Loucy (cell line): ENCODE measurements at regions not wholly inside any gene's neighbourhood (a gene's known extent, or its start where the extent isn't known, plus 50 kb on each side); places are given as distances from the start of the nearest gene placed in this dataset.

Experiments
- H2AFZ ChIP-seq: fragments of 200-600 bp; sonication (generic); 2 replicates; pipeline ENCODE4 v1.6.0; 2016; ENCODE audit warnings: antibody characterized with exemption, mild to moderate bottlenecking, low read length, moderate library complexity
- H3F3A ChIP-seq: fragments of 200-600 bp; 2 replicates; pipeline ENCODE4 v1.6.0; 2016; ENCODE audit warnings: antibody characterized with exemption, low read depth, mild to moderate bottlenecking
- H3K27me3 ChIP-seq: fragments of 200-600 bp; sonication (generic); 2 replicates; pipeline ENCODE4 v1.6.1; 2014; ENCODE audit warnings: low read length, mild to moderate bottlenecking; ENCODE audit not compliant: insufficient read depth, poor library complexity, severe bottlenecking
- H3K36me3 ChIP-seq: fragments of 200-600 bp; sonication (generic); 2 replicates; pipeline ENCODE4 v1.6.1; 2016; ENCODE audit warnings: low read length; ENCODE audit not compliant: insufficient read depth
- H3K4me1 ChIP-seq: fragments of 200-600 bp; sonication (generic); 2 replicates; pipeline ENCODE4 v1.5.1; 2014; ENCODE audit warnings: low read length, mild to moderate bottlenecking; ENCODE audit not compliant: insufficient read depth, poor library complexity, severe bottlenecking
- H3K4me2 ChIP-seq: fragments of 200-600 bp; sonication (generic); 2 replicates; pipeline ENCODE4 v1.6.0; 2014; ENCODE audit warnings: antibody characterized with exemption, low read length, low read depth, mild to moderate bottlenecking; ENCODE audit not compliant: poor library complexity, severe bottlenecking
- H3K4me3 ChIP-seq: fragments of 200-600 bp; sonication (generic); 2 replicates; pipeline ENCODE4 v1.5.1; 2014; ENCODE audit warnings: low read length, mild to moderate bottlenecking, mixed read lengths; ENCODE audit not compliant: poor library complexity, severe bottlenecking
- H3K79me2 ChIP-seq: fragments of 200-600 bp; sonication (generic); 2 replicates; pipeline ENCODE4 v1.6.1; 2014; ENCODE audit warnings: low read length; ENCODE audit not compliant: insufficient read depth
- H3K9ac ChIP-seq: fragments of 200-600 bp; sonication (generic); 2 replicates; pipeline ENCODE4 v1.6.0; 2014; ENCODE audit warnings: mild to moderate bottlenecking, low read depth, low read length, moderate library complexity; ENCODE audit not compliant: poor library complexity, severe bottlenecking
- H3K9me2 ChIP-seq: fragments of 200-600 bp; sonication (generic); replicated peaks from 2 replicates; pipeline ENCODE4 v1.6.1; 2016; ENCODE audit warnings: low read depth, low read length, mixed read lengths
- H3K9me3 ChIP-seq: fragments of 200-600 bp; sonication (generic); 2 replicates; pipeline ENCODE4 v1.6.1; 2014; ENCODE audit warnings: mild to moderate bottlenecking, antibody characterized with exemption, low read length, low read depth; ENCODE audit not compliant: insufficient read depth
- H4K20me1 ChIP-seq: fragments of 200-600 bp; sonication (generic); 2 replicates; pipeline ENCODE4 v1.6.0; 2014; ENCODE audit warnings: antibody characterized with exemption, low read length, mild to moderate bottlenecking; ENCODE audit not compliant: insufficient read depth, poor library complexity, severe bottlenecking
- CTCF ChIP-seq: fragments of 200-600 bp; sonication (generic); conservative IDR thresholded peaks from 2 replicates; pipeline ENCODE4 v1.5.1; 2014; ENCODE audit warnings: mild to moderate bottlenecking, antibody characterized with exemption, low read length
- EZH2phosphoT487 ChIP-seq: fragments of 200-600 bp; IDR thresholded peaks from 2 replicates; pipeline ENCODE4 v1.6.1; 2018; ENCODE audit warnings: antibody characterized with exemption, mild to moderate bottlenecking, moderate library complexity, borderline replicate concordance

GRCh38 chr2:147521936-147522335 lies 322.9 kb upstream of the ACVR2A start:
- no peak overlapping the region for H3K4me2 ChIP-seq
- no peaks in the 10 kb centered on the region for H3K9me3 ChIP-seq
- H3K4me3 ChIP-seq, result no peak overlapping the region
- no peaks in the 10 kb centered on the region for H4K20me1 ChIP-seq
- no peaks in the 10 kb centered on the region for H3K4me1 ChIP-seq
- no peaks in the 10 kb centered on the region for H3K36me3 ChIP-seq
- H3K27me3 ChIP-seq, result no peaks in the 10 kb centered on the region
- H3K9me2 ChIP-seq, result no peaks in the 10 kb centered on the region
- H2AFZ ChIP-seq, result no peak overlapping the region
- TF ChIP-seq EZH2phosphoT487 (no peak), CTCF (no peak)
- H3K9ac ChIP-seq, result no peak overlapping the region
- H3F3A ChIP-seq, result no peaks in the 10 kb centered on the region
- no peaks in the 10 kb centered on the region for H3K79me2 ChIP-seq

GRCh38 chr2:147520817-147521216 lies 324.0 kb upstream of the ACVR2A start:
- Histone ChIP-seq H3F3A (no peaks in the 10 kb centered on the region), H3K4me3 (no peak overlapping the region), H3K9ac (no peak overlapping the region), H3K9me2 (no peaks in the 10 kb centered on the region), H2AFZ (no peak overlapping the region), H3K27me3 (no peaks in the 10 kb centered on the region), H3K4me2 (no peak overlapping the region), H3K4me1 (no peaks in the 10 kb centered on the region), H3K79me2 (no peaks in the 10 kb centered on the region), H3K9me3 (no peaks in the 10 kb centered on the region), H3K36me3 (no peaks in the 10 kb centered on the region), H4K20me1 (no peaks in the 10 kb centered on the region)
- TF ChIP-seq EZH2phosphoT487 (no peak), CTCF (no peak)

GRCh38 chr2:147519178-147519577 lies 325.7 kb upstream of the ACVR2A start:
- Histone ChIP-seq H3K27me3 (no peaks in the 10 kb centered on the region), H3K9me2 (no peaks in the 10 kb centered on the region), H3K4me2 (no peak overlapping the region), H2AFZ (no peak overlapping the region), H3K9me3 (no peaks in the 10 kb centered on the region), H3K79me2 (no peaks in the 10 kb centered on the region), H3K36me3 (no peaks in the 10 kb centered on the region), H3F3A (no peaks in the 10 kb centered on the region), H3K4me3 (no peak overlapping the region), H4K20me1 (no peaks in the 10 kb centered on the region), H3K9ac (no peak overlapping the region), H3K4me1 (no peaks in the 10 kb centered on the region)
- no peak for TF ChIP-seq CTCF
